HepG2 (cell line): ENCODE measurements at regions not wholly inside any gene's neighbourhood (a gene's known extent, or its start where the extent isn't known, plus 50 kb on each side); places are given as distances from the start of the nearest gene placed in this dataset.
"Not testable (repeated sequence)": the region's sequence is repeated elsewhere in the genome, so short reads cannot be mapped to it uniquely, and the experiment has no call there.

ENCODE experiments used
- ATAC-seq: fragments of 200-7000 bp; cut with Tn5 transposase; 3 replicates; pipeline ENCODE4 v1.9.1; 2020; ENCODE audit warnings: mild to moderate bottlenecking, moderate library complexity
- BruUV-seq: library from RNA; stranded (reverse); fragments of 400-500 nt; replicated peaks from 2 replicates; lab custom pipeline; 2021; lab: Mats Ljungman, UMichigan
- CTCF ChIA-PET: fragments of 300-600 bp; formaldehyde crosslinking; extraction: SDS; loops from one replicate; lab custom pipeline; 2021; ENCODE audit warnings: low total read pairs, inconsistent platforms, low intra/inter-chr PET ratio; lab: Yijun Ruan, JAX
- POLR2A ChIA-PET: fragments of 350-600 bp; sonication (Branson Sonifier 250); formaldehyde crosslinking; loops from one replicate; lab custom pipeline; 2020; ENCODE audit warnings: antibody characterized with exemption, inconsistent platforms; lab: Yijun Ruan, JAX
- DNase-seq: peaks from one replicate; pipeline ENCODE4 v3.0.0-alpha.2; 2015; ENCODE audit warnings: low spot score
- FAIRE-seq: peaks from 3 replicates; lab custom pipeline; 2011; peaks lifted over from hg19 to GRCh38; lab: Jason Lieb, UNC
- H2AFZ ChIP-seq: one replicate; pipeline ENCODE4 v1.6.1; 2011; ENCODE audit warnings: low read length, inconsistent platforms
- H3K27ac ChIP-seq: fragments of 300-600 bp; 3 replicates; pipeline ENCODE4 v1.8.0; 2011; ENCODE audit warnings: mixed run types, mild to moderate bottlenecking, mixed read lengths, low read length, inconsistent platforms; ENCODE audit not compliant: insufficient read depth; ENCODE audit errors: extremely low read length
- H3K27me3 ChIP-seq, 2 experiments: fragments of 200-600 bp in 1 of 2; 2 replicates in 1 of 2; 3 replicates in 1 of 2; pipeline versions ENCODE4 v1.6.0 to v1.8.0; 2011; ENCODE audit warnings: low read length in 2 of 2, mild to moderate bottlenecking in 2 of 2, moderate library complexity in 2 of 2, inconsistent platforms in 1 of 2; ENCODE audit not compliant: insufficient read depth in 2 of 2, control insufficient read depth in 1 of 2
- H3K36me3 ChIP-seq, 2 experiments: fragments of 200-600 bp in 1 of 2; replicated peaks in 1 of 2; 2 replicates in 1 of 2; 3 replicates in 1 of 2; pipeline versions ENCODE4 v1.5.1 to v1.8.0; 2011; ENCODE audit warnings: low read length in 2 of 2, inconsistent platforms in 1 of 2; ENCODE audit not compliant: insufficient read depth in 2 of 2, control insufficient read depth in 1 of 2
- H3K4me1 ChIP-seq: 2 replicates; pipeline ENCODE4 v1.5.1; 2012; ENCODE audit warnings: low read length, inconsistent platforms; ENCODE audit not compliant: insufficient read depth
- H3K4me2 ChIP-seq: 2 replicates; pipeline ENCODE4 v1.6.0; 2011; ENCODE audit warnings: low read depth, low read length, inconsistent platforms
- H3K4me3 ChIP-seq, 3 experiments: fragments of 200-600 bp in 1 of 3; sonication (generic), shearing (Covaris generic) in 1 of 3; replicated peaks in 1 of 3; 2 replicates each; pipeline ENCODE4 v1.5.1; 2011 to 2016; ENCODE audit warnings: low read length in 3 of 3, inconsistent platforms in 2 of 3, low read depth in 2 of 3, mild to moderate bottlenecking in 2 of 3, control low read depth in 1 of 3, mixed read lengths in 1 of 3; ENCODE audit not compliant: insufficient read depth in 1 of 3
- H3K79me2 ChIP-seq: one replicate; pipeline ENCODE4 v1.6.1; 2011; ENCODE audit warnings: low read length, inconsistent platforms; ENCODE audit not compliant: insufficient read depth
- H3K9ac ChIP-seq: 2 replicates; pipeline ENCODE4 v1.6.0; 2011; ENCODE audit warnings: mild to moderate bottlenecking, low read depth, low read length, inconsistent platforms; ENCODE audit not compliant: insufficient read depth
- H3K9me3 ChIP-seq: 2 replicates; pipeline ENCODE4 v1.5.1; 2012; ENCODE audit warnings: mild to moderate bottlenecking, low read length
- H4K20me1 ChIP-seq: 2 replicates; pipeline ENCODE4 v1.6.0; 2011; ENCODE audit warnings: inconsistent platforms, mild to moderate bottlenecking, low read length, moderate library complexity; ENCODE audit not compliant: insufficient read depth
- NONO ChIP-seq, 2 experiments: fragments of 450-650 bp in 1 of 2; sonication (generic) in 1 of 2; formaldehyde crosslinking in 1 of 2; IDR thresholded peaks in 1 of 2; conservative IDR thresholded peaks in 1 of 2; 2 replicates each; pipeline versions ENCODE4 v1.6.1 to v1.8.0; 2017 to 2022; ENCODE audit warnings: mild to moderate bottlenecking in 1 of 2, missing genetic modification reagents in 1 of 2, moderate library complexity in 1 of 2
- ZNF512 ChIP-seq: sonication (generic); formaldehyde crosslinking; IDR thresholded peaks from 2 replicates; pipeline ENCODE4 v1.4.0; 2020; ENCODE audit warnings: mild to moderate bottlenecking, missing genetic modification reagents
- WGBS: methylation state at CpG from one replicate; pipeline ENCODE4 v1.1.6; 2017; ENCODE audit warnings: low lambda C conversion rate; 5-methylcytosine and 5-hydroxymethylcytosine counted together
- in situ Hi-C: cut with HindIII; loops from 2 replicates; pipeline ENCODE4 v1.10.0; 2017; ENCODE audit warnings: low pct_unique_long_range_greater_than_20kb; ENCODE audit not compliant: extremely low pct_ligation_motif_present
- intact Hi-C: fragments of 100-400 bp; cut with micrococcal nuclease; formaldehyde crosslinking; loops from one replicate; pipeline ENCODE4 v1.10.0; 2022; ENCODE audit not compliant: unreplicated experiment

GRCh38 chr7:35913350-35913749, 112.5 kb downstream of the SEPTIN7 start:
- H2AFZ ChIP-seq; H3K36me3 ChIP-seq; ATAC-seq; CTCF ChIA-PET; H3K27me3 ChIP-seq; DNase-seq; BruUV-seq; intact Hi-C loops; H4K20me1 ChIP-seq; H3K27ac ChIP-seq; H3K9ac ChIP-seq; H3K4me1 ChIP-seq; H3K4me3 ChIP-seq; H3K79me2 ChIP-seq; H3K4me2 ChIP-seq; FAIRE-seq; H3K9me3 ChIP-seq; POLR2A ChIA-PET; TF ChIP-seq NONO (CRISPR knock-in tag; conservative IDR thresholded peaks at IDR 0.05): not testable (repeated sequence)
- in situ Hi-C loops = loop anchor here (10.0 kb wide), 1 partner anchor 61 kb away; no protein-coding TSS in a partner anchor
- WGBS = 46% methylated on average over 2 of the region's 2 CpGs
- TF ChIP-seq ZNF512 (CRISPR knock-in tag) = 0 out of 2 replicates have a peak, but pooled peaks have one; percentile 29
- TF ChIP-seq NONO (IDR thresholded peaks at IDR 0.05) = 0 out of 2 replicates have a peak, but pooled peaks have one; percentile 61

GRCh38 chr7:35914214-35914613, 113.4 kb downstream of the SEPTIN7 start:
- in situ Hi-C loops = loop anchor here (10.0 kb wide), 1 partner anchor 61 kb away; no protein-coding TSS in a partner anchor
- H3K27me3 ChIP-seq, POLR2A ChIA-PET, ATAC-seq, H3K4me1 ChIP-seq, intact Hi-C loops, H2AFZ ChIP-seq, CTCF ChIA-PET, H3K9ac ChIP-seq, H3K9me3 ChIP-seq, BruUV-seq, H3K4me3 ChIP-seq, H3K27ac ChIP-seq, H3K36me3 ChIP-seq, FAIRE-seq, H3K4me2 ChIP-seq, H4K20me1 ChIP-seq, H3K79me2 ChIP-seq, DNase-seq: not testable (repeated sequence)
- WGBS = 50% methylated on average over 1 of the region's 1 CpG

GRCh38 chr7:35915247-35915955, 114.5 kb downstream of the SEPTIN7 start:
- intact Hi-C loops, H3K4me2 ChIP-seq: not testable (repeated sequence)

More at GRCh38 chr7:35915247-35915955, 114.5 kb downstream of the SEPTIN7 start:
- DNase-seq, H3K4me1 ChIP-seq, H3K27ac ChIP-seq, H2AFZ ChIP-seq, H3K4me3 ChIP-seq, FAIRE-seq, POLR2A ChIA-PET, H3K9ac ChIP-seq, BruUV-seq, CTCF ChIA-PET, H3K27me3 ChIP-seq, H3K36me3 ChIP-seq, H3K79me2 ChIP-seq, H4K20me1 ChIP-seq, H3K9me3 ChIP-seq, ATAC-seq: not testable (repeated sequence)
- WGBS = 35% methylated on average over 6 of the region's 6 CpGs
- in situ Hi-C loops = loop anchor here (10.0 kb wide), 1 partner anchor 59 kb away; no protein-coding TSS in a partner anchor
